Endodermal cell (in vitro differentiated cells): ENCODE measurements at regions not wholly inside any gene's neighbourhood (a gene's known extent, or its start where the extent isn't known, plus 50 kb on each side); places are given as distances from the start of the nearest gene placed in this dataset.

Experiments
- DNase-seq: peaks from one replicate; pipeline ENCODE4 v3.0.0-alpha.2; 2017
- H3K27ac ChIP-seq: 2 replicates; pipeline ENCODE4 v1.5.1; 2013; ENCODE audit warnings: mild to moderate bottlenecking, low read depth, low read length, moderate library complexity
- H3K27me3 ChIP-seq: 2 replicates; pipeline ENCODE4 v1.6.1; 2013; ENCODE audit warnings: mild to moderate bottlenecking, low read length, moderate library complexity; ENCODE audit not compliant: insufficient read depth, control insufficient read depth, poor library complexity, severe bottlenecking
- H3K36me3 ChIP-seq: 2 replicates; pipeline ENCODE4 v1.7.0; 2013; ENCODE audit warnings: mild to moderate bottlenecking, low read length, moderate library complexity; ENCODE audit not compliant: control insufficient read depth, insufficient read depth
- H3K4me1 ChIP-seq: one replicate; pipeline ENCODE4 v1.7.0; 2013; ENCODE audit warnings: low read length; ENCODE audit not compliant: control insufficient read depth, insufficient read depth
- H3K4me3 ChIP-seq: 2 replicates; pipeline ENCODE4 v1.5.1; 2013; ENCODE audit warnings: mild to moderate bottlenecking, low read length, moderate library complexity
- H3K9ac ChIP-seq: 2 replicates; pipeline ENCODE4 v1.6.1; 2013; ENCODE audit warnings: mild to moderate bottlenecking, low read length, moderate library complexity; ENCODE audit not compliant: poor library complexity, severe bottlenecking; ENCODE audit errors: extremely low read depth
- H3K9me3 ChIP-seq: 2 replicates; pipeline ENCODE4 v1.6.1; 2013; ENCODE audit warnings: mild to moderate bottlenecking, low read length, moderate library complexity; ENCODE audit not compliant: control insufficient read depth
- H3K27ac Mint-ChIP-seq: 2 replicates; pipeline ENCODE4 v1.8.0; 2020; ENCODE audit warnings: mixed read lengths
- H3K27me3 Mint-ChIP-seq: 2 replicates; pipeline ENCODE4 v1.8.0; 2021; ENCODE audit warnings: mild to moderate bottlenecking, mixed read lengths; ENCODE audit not compliant: insufficient read depth
- H3K36me3 Mint-ChIP-seq: 2 replicates; pipeline ENCODE4 v1.8.0; 2020; ENCODE audit warnings: low read depth, mixed read lengths
- H3K4me1 Mint-ChIP-seq: 2 replicates; pipeline ENCODE4 v1.8.0; 2020; ENCODE audit warnings: mixed read lengths
- H3K4me3 Mint-ChIP-seq: 2 replicates; pipeline ENCODE4 v1.8.0; 2020; ENCODE audit warnings: mild to moderate bottlenecking, moderate library complexity, mixed read lengths
- H3K9me3 Mint-ChIP-seq: 2 replicates; pipeline ENCODE4 v1.8.0; 2020; ENCODE audit warnings: mild to moderate bottlenecking, mixed read lengths
- WGBS, 2 experiments: methylation state at CpG; one replicate each; pipeline versions ENCODE4 v1.1.5 to v1.1.7; 2013; ENCODE audit warnings: missing lambda C conversion rate in 2 of 2, mixed read lengths in 1 of 2; ENCODE audit not compliant: insufficient coverage in 1 of 2, insufficient read length in 1 of 2; 5-methylcytosine and 5-hydroxymethylcytosine counted together
- TF ChIP-seq, protein P1 (sequence below): fragments of 200-600 bp; sonication (generic); conservative IDR thresholded peaks from 2 replicates; pipeline ENCODE4 v1.5.0; 2021; ENCODE audit warnings: antibody characterized with exemption, mild to moderate bottlenecking

DNA sequence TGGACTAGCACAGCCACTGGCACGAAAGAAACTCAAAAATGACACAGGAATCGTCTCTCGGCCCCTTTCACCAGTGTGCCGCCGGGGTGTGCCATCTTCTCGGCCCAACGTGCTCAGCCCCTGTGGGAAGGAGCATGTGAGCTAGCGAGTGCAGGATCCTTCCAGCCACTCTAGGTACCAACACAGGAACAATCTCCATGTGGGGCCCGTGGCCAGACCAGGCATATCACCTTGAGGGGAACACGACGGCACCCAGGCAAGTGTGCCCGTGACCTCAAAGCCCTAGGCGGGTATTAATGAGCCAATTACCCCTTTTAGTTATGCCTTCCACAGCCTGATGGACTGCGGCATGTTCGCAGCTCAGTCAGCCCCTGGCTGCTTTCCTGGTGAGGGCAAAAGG lies 231.5 kb downstream of the FAT4 start:
- H3K36me3 Mint-ChIP-seq = no peaks in the 10 kb centered on the region
- Histone ChIP-seq H3K9ac (no peak overlapping the region), H3K36me3 (no peaks in the 10 kb centered on the region), H3K4me1 (no peaks in the 10 kb centered on the region), H3K27ac (no peak overlapping the region), H3K27me3 (no peaks in the 10 kb centered on the region), H3K9me3 (peaks cover 5% of the 10 kb centered on the region), H3K4me3 (no peak overlapping the region)
- 94 to 98% methylated on average over 12 to 15 of the region's 15 CpGs for WGBS, 2 experiments
- no peaks in the 10 kb centered on the region for H3K4me1 Mint-ChIP-seq
- H3K27me3 Mint-ChIP-seq = no peaks in the 10 kb centered on the region
- no peak for DNase-seq
- H3K4me3 Mint-ChIP-seq = no peak overlapping the region
- TF ChIP-seq, protein P1, sequence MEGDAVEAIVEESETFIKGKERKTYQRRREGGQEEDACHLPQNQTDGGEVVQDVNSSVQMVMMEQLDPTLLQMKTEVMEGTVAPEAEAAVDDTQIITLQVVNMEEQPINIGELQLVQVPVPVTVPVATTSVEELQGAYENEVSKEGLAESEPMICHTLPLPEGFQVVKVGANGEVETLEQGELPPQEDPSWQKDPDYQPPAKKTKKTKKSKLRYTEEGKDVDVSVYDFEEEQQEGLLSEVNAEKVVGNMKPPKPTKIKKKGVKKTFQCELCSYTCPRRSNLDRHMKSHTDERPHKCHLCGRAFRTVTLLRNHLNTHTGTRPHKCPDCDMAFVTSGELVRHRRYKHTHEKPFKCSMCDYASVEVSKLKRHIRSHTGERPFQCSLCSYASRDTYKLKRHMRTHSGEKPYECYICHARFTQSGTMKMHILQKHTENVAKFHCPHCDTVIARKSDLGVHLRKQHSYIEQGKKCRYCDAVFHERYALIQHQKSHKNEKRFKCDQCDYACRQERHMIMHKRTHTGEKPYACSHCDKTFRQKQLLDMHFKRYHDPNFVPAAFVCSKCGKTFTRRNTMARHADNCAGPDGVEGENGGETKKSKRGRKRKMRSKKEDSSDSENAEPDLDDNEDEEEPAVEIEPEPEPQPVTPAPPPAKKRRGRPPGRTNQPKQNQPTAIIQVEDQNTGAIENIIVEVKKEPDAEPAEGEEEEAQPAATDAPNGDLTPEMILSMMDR = no peak
- no peak overlapping the region for H3K27ac Mint-ChIP-seq
- no peaks in the 10 kb centered on the region for H3K9me3 Mint-ChIP-seq

DNA sequence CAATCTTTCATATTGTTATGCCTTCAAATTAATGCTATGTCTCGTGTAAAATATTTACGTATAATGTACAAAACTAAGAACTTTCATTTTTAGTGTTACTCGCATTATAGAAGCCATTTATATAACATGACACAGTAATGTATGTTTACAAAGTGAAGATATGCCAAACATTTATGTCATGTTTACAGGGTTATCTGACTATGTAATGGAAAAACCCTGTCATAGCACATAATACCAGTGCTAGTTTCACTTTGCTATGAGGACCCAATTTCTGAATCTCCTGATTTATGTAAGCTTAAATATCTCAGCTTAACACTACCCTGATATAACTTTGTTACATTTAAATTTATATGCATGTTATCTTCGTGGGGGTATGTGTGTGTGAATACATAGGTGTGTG lies 233.1 kb downstream of the FAT4 start:
- 90 to 100% methylated on average over 2 to 3 of the region's 4 CpGs for WGBS, 2 experiments
- Histone ChIP-seq H3K27me3 (no peaks in the 10 kb centered on the region), H3K27ac (no peak overlapping the region), H3K9me3 (peaks cover 5% of the 10 kb centered on the region), H3K36me3 (no peaks in the 10 kb centered on the region), H3K4me1 (no peaks in the 10 kb centered on the region), H3K4me3 (no peak overlapping the region), H3K9ac (no peak overlapping the region)
- H3K9me3 Mint-ChIP-seq = no peaks in the 10 kb centered on the region
- DNase-seq = no peak
- no peak overlapping the region for H3K27ac Mint-ChIP-seq
- H3K4me3 Mint-ChIP-seq = no peak overlapping the region
- no peaks in the 10 kb centered on the region for H3K36me3 Mint-ChIP-seq
- H3K27me3 Mint-ChIP-seq = no peaks in the 10 kb centered on the region
- no peaks in the 10 kb centered on the region for H3K4me1 Mint-ChIP-seq
- TF ChIP-seq, protein P1 = no peak

DNA sequence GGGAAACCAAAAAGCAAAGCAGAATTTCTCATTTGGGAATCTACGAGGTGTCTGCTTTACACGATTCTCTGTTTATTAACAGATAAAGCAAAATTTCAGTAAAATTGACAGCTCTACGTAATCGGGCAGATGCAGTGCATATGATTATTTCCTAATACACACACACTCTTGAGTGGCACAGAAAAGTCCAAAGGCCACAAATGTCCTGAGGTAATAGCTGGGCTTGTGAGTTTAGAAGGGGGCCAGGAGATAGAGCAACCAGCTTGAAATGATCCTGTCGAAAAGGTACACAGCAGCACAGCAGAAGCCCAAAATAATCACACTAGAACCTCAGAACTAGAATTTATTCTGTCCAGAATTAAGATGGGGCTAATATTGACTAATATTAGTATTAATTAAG lies 236.0 kb downstream of the FAT4 start:
- Mint-ChIP-seq H3K27me3 (no peaks in the 10 kb centered on the region), H3K27ac (no peak overlapping the region), H3K9me3 (peaks cover 3% of the 10 kb centered on the region), H3K4me3 (no peak overlapping the region), H3K36me3 (no peaks in the 10 kb centered on the region), H3K4me1 (no peaks in the 10 kb centered on the region)
- no peak overlapping the region for H3K27ac ChIP-seq
- WGBS, 2 experiments = 95 to 96% methylated on average over 3 to 5 of the region's 5 CpGs
- H3K9ac ChIP-seq = no peak overlapping the region
- no peak overlapping the region for H3K4me3 ChIP-seq
- DNase-seq = no peak
- TF ChIP-seq, protein P1 = no peak
- H3K36me3 ChIP-seq = no peaks in the 10 kb centered on the region
- H3K27me3 ChIP-seq = no peaks in the 10 kb centered on the region
- H3K9me3 ChIP-seq = peaks cover 5% of the 10 kb centered on the region
- H3K4me1 ChIP-seq = no peaks in the 10 kb centered on the region
